GM19351 (cell line): ENCODE measurements at regions not wholly inside any gene's neighbourhood (a gene's known extent, or its start where the extent isn't known, plus 50 kb on each side); places are given as distances from the start of the nearest gene placed in this dataset.

Experiments
- ATAC-seq: cut with Tn5 transposase; IDR thresholded peaks from one replicate; pipeline ENCODE4 v1.9.1; 2021; ENCODE audit warnings: mild to moderate bottlenecking, moderate library complexity; ENCODE audit not compliant: unreplicated experiment

DNA sequence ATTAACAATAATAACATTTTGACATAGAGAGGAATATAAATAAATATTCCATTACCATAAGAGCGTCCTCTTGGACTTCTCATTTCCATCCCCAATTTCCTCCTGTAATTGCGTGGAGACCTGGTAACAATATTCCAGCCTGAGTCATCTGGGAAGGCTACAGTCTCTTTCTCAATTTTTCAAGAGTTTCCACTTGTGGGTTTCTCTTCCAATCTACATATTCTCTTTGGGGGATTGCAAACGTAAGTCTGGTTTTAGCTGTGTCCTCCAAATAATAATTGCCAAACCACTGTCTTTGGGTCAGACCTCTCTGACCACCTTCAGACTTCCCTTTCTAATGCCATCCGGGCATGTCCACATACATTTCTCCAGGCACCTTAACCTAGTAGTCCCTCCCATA, 124.5 kb upstream of the USP24 start:
- ATAC-seq: no peak

DNA sequence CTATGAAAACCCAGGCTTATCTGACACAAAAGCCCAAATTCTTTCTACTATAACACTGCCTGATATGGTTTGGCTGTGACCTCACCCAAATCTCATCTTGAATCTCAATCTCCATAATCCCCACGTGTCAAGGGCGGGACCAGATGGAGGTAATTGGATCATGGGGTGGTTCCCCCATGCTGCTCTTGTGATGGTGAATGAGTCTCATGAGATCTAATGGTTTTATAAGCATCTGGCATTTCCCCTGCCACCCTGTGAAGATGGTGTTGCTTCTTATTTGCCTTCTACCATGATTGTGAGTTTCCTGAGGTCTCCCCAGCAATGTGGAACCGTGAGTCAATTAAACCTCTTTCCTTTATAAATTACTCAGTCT, 123.3 kb upstream of the USP24 start:
- ATAC-seq: peak; percentile 26

DNA sequence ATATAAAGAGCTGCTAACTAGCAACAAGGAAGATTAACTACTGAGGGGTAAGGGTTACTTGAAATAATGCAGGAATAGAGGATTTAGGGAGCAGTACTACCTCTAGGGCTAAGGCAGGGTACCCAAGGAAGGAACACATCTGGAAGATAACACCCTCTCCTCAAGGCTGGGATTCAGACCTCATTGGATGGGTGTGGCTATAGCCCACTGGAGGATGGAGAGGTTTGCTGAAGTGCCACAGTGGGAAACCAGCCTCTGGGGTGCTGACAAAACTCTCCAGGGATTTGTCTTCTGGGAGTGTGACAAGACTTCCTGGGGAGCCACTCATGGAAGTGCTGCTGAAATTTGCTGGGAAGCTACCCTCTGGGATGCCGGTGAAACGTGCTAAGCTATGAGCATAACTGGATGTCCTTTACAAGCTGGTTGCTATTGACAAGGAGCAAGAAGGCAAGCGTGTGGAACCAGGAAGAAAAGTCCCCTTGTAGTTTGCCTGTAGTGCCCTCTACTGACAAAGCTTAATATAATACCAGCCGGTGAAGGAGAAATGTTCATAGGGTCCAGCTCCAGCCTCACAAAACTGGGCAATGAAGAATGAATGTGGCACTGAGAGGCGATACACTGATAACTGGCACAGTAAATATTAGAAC, 122.8 kb upstream of the USP24 start:
- peak; percentile 90 for ATAC-seq

DNA sequence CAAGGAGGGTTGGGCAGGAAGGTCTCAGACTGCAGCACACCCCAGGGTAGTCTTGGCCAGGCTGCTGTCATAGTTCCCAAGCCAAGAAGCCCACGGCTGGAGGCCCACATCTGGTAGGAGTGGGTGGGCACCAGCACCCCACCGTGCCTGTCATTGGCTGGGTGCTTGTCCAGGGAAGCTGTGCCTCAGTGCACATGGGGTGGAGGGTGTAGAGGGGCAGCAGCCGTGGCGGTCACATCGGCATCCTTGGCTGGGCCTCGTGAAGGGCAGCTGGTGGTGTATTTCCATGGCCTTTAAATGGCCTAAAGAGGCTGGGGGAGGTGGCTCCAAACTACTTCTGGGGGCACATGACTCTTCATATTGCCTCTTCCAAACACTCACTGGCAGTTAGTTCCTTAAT, 119.6 kb upstream of the USP24 start:
- ATAC-seq: no peak

DNA sequence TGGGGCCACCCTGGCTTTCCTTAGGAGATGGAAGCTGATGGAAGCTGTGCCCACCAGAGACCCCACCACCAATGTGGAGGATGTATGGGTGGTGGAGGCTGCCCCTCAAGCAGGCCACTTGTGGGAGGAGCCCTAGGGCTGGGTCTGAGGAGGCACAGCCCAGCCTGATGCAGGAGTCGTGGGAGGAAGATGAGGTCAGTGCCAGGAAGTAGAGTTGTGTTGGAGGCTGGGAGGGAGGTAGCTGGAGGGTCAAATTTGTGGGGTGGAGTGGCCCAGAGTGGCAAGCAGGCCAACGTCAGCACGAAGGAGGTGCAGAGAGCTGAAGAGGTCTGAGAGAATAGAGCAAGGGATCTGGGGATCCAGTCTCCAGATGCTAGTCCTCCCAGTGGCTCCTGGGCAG, 119.0 kb upstream of the USP24 start:
- ATAC-seq: no peak

DNA sequence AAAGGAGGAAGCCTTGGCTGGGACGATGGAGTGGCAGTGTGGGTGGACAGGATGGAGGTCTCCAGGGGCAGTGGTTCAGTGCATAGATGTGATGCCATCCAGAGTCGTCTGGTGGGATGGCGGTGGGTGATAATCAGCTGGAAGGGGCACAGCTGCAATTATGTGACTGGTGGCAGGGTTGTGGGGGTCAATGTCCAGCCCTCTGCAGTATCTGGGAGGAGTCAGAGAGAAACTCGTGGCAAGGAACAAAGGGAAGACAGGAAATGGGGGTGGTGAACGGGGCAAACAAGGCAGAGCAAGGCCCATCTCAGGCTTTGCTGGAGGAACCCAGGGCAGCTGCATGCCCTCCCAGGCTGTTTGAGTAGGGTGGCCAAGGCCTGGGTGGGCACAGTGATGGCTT, 118.3 kb upstream of the USP24 start:
- ATAC-seq: no peak

DNA sequence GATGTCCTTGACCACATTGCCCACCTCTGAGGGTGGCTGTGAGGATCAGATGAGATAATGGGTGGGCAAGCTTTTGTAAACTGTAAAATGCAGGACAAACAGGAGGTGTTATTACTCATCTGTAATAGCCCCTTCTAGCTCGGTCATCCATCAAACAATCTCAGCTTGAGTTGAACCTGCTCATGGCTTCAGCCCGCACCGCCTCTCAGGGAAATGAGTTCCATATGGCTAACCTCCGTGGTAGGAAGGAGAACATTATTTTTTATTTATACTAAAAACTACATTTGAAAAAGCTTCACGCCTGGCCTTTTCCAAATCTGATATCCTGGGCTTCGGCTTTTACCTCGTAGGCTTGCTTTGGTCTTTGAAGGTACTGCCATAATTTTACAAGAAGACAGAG, 116.2 kb upstream of the USP24 start:
- ATAC-seq: no peak

DNA sequence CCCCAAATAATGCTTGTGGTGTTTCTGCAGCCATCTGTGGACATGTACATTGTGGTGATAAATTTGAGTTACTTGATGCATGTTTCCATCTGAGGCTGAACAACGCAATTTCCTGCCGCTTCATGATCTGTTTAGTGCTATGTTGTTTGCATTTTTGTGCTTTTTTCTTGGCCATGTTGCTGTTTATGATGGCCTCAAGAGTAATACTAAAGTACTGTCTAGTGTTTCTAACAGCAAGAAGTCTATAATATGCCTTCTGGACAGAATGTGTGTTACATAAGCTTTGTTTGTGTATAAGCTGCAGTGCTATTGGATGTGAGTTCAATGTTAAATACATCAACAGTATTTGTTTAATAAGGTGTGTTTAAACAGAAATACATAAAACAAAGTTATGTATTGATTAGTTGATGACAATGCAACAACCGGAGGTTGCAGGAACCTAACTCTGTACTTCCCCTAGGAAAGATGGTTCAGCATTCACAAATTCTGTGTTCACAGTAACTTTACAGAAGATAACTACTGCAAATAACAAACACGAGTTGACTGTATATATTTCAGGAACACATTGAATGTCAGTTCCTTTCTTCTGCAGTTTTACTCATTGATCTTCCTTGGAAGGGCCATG, 114.8 kb upstream of the USP24 start:
- ATAC-seq: no peak

DNA sequence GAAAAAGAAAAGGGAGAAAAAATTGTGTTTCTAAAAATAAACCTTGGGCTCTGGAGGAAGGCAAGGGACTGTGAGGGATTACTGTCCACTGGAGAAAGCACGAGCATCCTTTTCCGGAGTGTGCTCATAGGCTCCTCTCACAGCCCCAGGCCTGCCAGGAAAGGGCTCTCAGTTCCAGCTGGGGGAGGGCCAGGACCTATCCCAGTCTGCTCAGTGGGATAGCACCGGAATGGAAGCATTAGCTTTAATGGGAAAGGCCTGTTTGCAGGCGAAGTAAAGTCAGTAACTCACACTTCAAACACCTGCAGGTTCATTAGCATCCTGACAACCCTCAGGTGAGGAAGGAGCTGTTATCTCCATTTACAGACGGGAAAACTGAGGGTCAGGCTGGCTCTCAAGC, 113.9 kb upstream of the USP24 start:
- ATAC-seq: no peak

DNA sequence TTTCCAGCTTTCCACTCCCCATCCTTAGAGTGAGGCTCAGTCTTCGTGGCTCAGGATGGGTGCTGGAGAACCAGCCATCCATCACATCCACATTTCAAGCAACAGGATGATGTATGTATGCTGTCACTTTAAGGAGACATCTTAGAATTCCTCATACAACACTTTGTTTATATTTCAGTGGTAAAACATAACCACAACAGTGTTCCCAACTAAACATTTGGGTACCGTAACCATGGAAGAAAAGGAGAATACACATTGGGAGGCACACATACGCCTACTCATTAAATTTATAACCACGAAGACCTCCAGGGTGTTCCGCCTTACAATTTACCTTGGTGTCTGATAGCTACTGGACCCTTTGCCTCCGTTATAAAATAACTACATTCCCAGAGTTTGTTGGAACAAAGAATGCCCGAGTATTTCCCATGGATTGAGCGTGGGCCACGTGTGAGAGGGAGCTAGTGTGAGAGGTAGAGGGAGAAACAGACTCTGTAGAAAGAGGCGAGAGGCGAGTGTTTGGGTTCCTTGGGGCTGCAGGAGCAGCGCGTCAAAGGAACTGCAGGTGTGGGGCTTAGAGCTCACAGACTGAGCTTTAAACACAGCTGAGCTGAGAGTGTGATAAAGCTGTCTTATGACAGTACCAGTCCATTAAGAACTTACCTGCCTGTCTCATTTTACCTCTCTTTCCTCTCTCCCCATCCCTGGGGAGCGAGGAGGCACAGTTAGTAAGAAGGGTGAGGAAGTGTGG, 111.5 kb upstream of the USP24 start:
- ATAC-seq: no peak

DNA sequence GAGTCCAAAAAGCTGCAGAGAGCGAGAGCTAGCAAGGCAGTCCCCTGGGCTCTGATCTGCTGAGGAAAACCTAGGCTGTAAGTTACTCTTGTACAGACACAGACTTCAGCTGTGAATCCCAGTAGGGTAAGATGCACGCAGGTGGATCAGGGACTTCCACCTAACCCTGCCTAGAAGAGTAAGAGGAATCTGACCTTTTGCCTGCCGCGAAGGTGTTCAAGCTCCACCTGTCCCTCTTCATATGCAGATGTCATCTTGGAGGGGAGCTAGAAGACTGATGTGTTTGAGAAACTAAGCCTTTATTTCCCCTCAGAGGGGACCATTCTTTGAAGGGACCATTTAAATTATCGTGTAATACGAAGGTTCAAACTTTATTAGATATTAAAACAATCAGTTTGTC, 108.6 kb upstream of the USP24 start:
- ATAC-seq: no peak

DNA sequence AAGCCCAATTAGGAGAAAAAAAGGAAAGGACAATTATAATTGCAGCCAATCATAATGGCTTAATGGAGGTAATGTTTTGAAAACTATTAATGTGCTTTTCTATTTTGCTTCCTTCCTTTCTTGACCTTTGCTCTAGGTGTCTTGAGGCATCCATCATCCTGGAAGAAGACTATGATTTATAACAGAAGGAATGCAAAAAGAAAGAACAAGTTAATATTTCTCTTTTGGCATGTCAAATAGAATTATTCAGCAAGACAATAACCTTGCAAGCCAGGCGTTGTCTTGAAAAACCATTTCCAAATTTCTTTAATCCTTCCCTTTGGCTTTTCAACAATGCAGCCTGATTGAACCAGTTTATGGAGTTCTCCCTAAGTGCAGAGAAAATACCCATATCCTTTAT, 107.7 kb upstream of the USP24 start:
- ATAC-seq: no peak

DNA sequence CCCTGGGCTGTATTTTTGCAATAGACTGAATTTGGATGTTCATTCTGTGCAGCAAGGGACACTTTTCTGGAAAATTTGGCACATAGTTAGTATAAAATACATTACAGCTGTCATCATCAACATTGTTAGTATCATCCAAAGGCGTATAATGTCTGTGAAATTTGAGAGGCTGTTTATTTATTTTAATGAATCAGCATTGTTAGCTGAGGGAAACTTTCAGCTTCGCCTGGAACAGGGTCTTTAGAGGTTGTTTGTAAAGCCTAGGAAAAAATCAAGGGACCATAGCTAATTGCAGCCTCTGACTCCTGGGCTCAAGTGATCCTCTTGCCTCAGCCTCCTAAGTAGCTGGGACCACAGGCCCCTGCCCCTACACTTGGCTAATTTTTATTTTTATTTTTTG, 106.8 kb upstream of the USP24 start:
- ATAC-seq: no peak

DNA sequence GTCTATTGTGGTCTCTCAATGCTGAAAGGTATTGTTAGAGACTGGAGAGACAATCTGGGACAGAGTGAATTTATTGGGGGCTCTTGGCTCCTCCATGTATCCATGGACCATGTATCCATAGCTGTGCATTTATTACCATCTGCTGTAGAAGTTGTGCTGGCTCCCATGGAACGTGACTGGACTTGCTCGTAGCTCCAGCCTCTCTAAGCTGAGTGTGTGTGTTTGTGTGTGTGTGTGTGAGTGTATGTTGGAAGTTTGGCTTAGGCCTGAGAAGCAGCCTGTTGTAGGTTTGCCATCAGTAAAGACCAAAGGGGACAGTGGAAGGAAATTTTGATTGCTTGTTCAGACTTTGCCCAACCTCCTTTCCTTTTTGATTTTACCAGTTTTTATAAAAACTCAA, 105.7 kb upstream of the USP24 start:
- ATAC-seq: no peak

DNA sequence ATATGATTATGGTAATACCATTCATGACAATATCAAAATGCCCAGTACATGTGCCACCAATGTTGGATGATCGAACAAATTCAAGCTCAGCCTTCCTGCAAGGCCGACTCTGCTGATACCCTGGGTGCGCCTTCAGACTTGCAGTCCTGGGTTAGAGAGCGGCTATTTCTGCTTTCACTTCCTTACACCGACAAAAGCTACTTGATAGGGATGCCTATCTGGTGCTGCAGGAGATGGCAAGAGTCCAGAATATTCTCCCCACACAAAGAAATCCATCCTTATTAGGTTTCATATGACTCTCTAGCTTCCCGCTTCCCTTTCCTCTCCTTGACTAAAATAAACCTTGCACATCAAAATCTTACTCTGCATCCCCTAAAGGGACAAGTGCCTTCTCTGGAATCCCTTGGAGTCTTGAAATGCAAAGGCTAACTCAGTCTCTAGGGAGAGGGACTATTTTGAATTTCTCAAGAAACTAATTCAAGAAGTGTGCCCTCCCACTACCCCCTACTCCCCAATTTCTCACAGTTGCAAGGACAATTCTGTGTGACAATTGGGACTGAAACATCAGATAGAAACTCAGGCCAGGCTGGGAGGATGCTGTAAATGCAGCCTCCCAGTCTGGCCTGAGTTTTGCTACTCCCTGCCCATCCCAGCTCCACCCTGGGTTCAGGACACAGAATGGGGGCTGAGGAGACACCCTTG, 103.1 kb upstream of the USP24 start:
- ATAC-seq: no peak

DNA sequence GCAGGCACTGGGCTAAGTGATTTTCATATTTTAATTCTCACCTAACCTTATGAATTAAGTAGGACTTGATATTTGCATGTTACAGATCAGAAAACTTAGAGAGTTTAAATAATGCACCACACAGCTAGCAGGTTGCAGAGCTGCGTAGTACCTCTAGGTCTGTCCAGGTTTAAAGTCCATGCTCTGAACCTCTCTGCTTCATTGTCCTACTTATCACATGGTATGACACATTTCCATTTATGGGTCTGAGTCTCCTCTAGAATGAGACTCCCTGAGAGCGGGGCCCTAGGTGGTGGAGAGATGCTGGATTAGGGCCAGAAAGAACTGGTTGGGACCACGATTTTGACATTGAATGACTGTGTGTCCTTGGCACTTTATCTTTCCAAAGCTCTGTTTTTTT, 102.5 kb upstream of the USP24 start:
- ATAC-seq: no peak

DNA sequence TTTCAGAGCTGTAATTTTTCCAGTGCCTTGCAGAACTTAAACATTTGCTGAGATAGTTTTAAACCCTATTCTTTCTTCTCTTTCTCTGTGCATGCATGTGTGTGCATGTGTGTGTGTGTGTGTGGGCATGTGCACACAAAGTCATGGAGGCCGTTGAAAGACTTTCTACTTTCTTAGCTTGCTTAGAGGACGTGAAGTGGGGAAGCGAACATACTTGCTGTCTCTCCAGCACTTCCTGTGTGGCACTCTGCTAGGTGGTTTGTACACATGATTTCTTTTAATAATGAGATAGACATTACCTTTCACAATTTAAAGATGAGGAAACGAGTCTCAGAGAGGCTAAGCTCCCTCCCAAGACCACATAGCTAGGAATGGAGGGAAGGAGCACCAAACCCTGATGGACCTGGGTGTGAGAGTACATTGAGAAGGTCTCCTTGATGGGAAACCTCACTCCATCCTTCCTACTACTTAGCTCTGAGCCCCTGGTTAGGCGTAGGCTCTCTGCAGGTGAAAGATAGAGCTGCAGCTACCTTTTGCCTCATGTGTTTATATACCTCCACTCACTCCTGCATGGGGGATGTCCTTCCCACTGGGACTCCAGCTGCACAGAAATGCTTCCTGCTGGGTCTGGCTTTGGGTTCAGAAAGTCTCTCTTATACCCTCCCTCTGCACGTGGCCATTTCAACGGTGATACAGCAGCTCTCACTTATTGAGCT, 101.9 kb upstream of the USP24 start:
- ATAC-seq: no peak

DNA sequence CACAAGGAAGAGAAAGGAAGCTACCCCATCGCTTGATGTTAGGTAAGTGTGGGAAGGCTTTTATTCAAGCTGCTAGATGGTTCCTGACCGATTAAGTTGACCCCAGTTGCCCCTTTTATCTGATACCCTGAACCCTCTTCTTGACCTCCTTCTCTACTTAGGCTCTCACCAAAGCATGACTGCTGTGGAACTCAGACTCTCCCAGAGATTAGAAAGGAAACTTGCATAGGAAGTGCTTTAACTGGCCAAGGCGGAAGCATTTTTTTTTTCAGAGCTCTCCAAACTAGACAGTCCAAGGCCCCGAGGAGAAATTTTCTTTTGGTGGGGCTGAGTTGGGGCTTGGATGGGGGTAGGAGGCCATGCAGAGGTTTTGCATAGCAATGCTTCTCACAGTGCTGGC, 101.3 kb upstream of the USP24 start:
- ATAC-seq: no peak

DNA sequence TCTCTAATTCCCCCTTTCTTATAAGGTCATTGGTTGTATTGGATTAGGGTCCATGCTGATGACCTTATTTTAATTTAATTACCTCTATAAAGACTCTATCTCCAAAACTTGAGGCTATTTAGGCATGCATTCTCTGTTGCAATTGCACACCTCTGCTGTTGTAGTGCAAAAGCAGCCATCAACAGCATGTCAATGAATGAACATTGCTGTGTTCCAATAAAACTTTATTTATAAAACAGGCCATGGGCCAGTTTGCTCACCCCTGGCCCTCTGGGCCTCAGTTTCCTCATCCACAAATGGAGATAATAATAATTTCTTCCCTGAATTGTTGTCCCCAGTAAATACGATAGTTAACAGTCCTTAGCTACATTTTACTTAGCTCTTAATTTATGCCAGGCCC, 100.4 kb upstream of the USP24 start:
- no peak for ATAC-seq

DNA sequence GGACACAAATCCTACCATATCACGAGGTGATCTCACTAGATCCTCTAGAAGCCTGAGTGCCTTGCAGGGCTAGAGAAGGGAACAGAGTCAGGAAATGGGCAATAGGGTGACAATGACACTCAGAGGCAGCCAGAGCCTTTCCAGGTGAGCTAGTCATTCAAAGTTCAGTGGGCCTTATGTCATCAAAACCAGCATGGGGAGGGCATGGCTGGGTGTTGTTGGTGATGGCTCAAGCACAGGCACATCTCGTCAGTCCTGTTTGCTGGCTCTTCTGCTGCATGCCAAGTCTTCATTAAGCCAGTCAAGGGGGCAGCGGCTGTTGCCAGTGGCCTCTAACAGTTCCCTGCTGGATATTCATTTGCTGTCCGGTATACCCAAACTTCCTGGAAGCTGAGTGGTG, 99.6 kb upstream of the USP24 start:
- no peak for ATAC-seq

DNA sequence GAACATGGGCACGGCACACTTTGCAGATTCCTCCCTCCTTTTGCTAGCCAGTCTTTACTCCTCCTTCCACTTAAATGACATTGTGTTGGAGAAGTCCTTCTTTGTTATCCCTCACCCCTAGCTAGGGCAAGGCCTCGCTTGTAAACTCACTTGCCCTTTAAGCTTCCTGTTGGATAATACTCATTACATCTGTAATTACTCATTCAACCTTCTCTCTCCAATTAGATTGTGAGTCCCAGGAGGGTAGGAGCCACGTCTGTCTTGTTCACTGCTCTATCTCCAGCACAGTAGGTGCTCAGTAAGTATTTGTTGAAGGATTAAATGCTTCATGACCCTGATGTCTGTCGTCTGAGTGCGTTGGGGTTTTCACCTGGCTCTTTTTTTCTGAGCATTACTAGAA, 98.7 kb upstream of the USP24 start:
- no peak for ATAC-seq
